ENCODE measurements at regions not wholly inside any gene's neighbourhood (a gene's known extent, or its start where the extent isn't known, plus 50 kb on each side); places are given as distances from the start of the nearest gene placed in this dataset.

DNA sequence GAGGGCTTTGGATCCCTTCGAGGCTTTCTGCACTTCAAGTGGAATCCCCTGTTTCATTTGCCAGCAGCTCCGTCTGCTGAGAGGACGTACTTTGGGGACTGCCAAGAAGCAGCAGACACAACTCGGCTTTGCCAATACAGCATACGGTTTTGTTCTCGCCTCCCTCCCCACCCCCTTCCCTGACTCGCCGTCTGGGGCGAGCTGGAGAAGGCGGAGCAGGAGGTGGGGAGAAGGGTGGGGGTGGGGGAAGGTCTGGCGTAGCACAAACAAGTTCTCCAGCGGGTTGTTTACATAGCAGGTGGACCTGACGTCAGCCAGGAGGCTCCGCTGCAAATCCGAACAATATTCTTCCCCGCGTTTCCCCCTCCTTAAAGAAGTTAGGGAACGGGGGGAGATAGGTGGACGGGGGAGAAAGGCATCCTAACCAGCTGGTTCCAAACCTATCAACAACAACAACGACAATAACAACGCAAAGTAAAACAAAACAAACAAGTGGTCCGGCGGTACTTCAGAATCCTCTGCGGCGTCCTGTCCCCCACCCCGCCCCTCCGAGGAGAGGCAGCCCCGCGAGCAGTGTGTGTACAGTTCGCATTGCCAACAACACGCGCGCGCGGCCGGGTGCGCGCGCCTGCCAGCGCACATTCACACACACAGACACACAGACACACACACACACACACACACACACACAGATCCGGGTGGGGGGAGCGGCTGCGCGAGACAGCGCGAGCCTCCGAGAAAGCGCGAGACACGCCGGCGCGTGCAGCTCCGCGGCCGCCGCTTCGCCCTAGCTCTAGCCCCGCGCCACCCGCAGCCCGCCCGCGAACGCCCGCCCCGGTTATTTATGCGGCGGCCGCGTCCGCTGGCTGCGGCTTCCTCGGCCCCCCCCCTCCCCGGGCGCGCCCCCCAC, 167.0 kb upstream of the PPP1R3A start:
- H2BK12ac ChIP-seq (ENCODE audit: insufficient read length, low read depth, low read length), result no peak overlapping the region
- H3K9ac ChIP-seq (ENCODE audit: extremely low read depth, insufficient read length, low read length), result peak overlapping the region; percentile 46
- no peaks in the 10 kb centered on the region for H3K79me2 ChIP-seq (ENCODE audit: insufficient read depth, low read length)
- H3K27me3 ChIP-seq (ENCODE audit: insufficient read depth, low read length), result peaks cover 44% of the 10 kb centered on the region
- no peak overlapping the region for H4K5ac ChIP-seq (ENCODE audit: insufficient read length, low read depth, low read length)
- TF ChIP-seq, protein P1, sequence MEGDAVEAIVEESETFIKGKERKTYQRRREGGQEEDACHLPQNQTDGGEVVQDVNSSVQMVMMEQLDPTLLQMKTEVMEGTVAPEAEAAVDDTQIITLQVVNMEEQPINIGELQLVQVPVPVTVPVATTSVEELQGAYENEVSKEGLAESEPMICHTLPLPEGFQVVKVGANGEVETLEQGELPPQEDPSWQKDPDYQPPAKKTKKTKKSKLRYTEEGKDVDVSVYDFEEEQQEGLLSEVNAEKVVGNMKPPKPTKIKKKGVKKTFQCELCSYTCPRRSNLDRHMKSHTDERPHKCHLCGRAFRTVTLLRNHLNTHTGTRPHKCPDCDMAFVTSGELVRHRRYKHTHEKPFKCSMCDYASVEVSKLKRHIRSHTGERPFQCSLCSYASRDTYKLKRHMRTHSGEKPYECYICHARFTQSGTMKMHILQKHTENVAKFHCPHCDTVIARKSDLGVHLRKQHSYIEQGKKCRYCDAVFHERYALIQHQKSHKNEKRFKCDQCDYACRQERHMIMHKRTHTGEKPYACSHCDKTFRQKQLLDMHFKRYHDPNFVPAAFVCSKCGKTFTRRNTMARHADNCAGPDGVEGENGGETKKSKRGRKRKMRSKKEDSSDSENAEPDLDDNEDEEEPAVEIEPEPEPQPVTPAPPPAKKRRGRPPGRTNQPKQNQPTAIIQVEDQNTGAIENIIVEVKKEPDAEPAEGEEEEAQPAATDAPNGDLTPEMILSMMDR (conservative IDR thresholded peaks at IDR 0.05), result no peak
- H3K56ac ChIP-seq (ENCODE audit: insufficient read length, low read depth, low read length), result no peak overlapping the region
- H3K23ac ChIP-seq (ENCODE audit: insufficient read length, low read depth, low read length), result no peak overlapping the region
- no peaks in the 10 kb centered on the region for H3K9me3 ChIP-seq (ENCODE audit: control insufficient read depth, low read depth, low read length)
- no peak overlapping the region for H2BK15ac ChIP-seq (ENCODE audit: low read depth, low read length)
- no peak overlapping the region for H3T11ph ChIP-seq (ENCODE audit: low read length)
- H3K4me3 Mint-ChIP-seq, result peak overlapping the region; percentile 79 to 95
- H4K20me1 ChIP-seq (ENCODE audit: control insufficient read depth, insufficient read depth, insufficient read length), result no peaks in the 10 kb centered on the region
- peaks cover 0 to 3% of the 10 kb centered on the region in 2 experiments; a peak in 2 of 5 replicates for H3K9me3 Mint-ChIP-seq
- peaks cover 3% of the 10 kb centered on the region; the same call in 1 of the 2 replicates for H3K4me1 ChIP-seq (ENCODE audit: insufficient read depth, low read length)
- H2BK120ac ChIP-seq (ENCODE audit: low read depth, low read length, poor library complexity, severe bottlenecking), result no peak overlapping the region
- peak overlapping the region in 1 of 3 experiments; percentile 98; a peak in 4 of 7 replicates for H3K27ac Mint-ChIP-seq
- H3K79me1 ChIP-seq (ENCODE audit: insufficient read depth, low read depth, low read length, poor library complexity, severe bottlenecking), result no peaks in the 10 kb centered on the region
- no peaks in the 10 kb centered on the region; a peak in 1 of 7 replicates for H3K36me3 Mint-ChIP-seq (ENCODE audit: insufficient read depth in 1 of 3, low read depth in 3 of 3)
- no peak overlapping the region; the same call in 1 of the 2 replicates for H3K14ac ChIP-seq (ENCODE audit: insufficient read depth, low read length)
- WGBS (ENCODE audit: extremely low coverage, insufficient read length, low lambda C conversion rate), result no CpG with 5 or more reads among the region's 77 CpGs
- peaks cover 95% of the 10 kb centered on the region for H3K27me3 Mint-ChIP-seq (ENCODE audit: low read depth)
- peak overlapping the region; percentile 82 for H3K4me2 ChIP-seq (ENCODE audit: insufficient read depth, insufficient read length, low read length)
- no peak overlapping the region for H4K91ac ChIP-seq (ENCODE audit: insufficient read length, low read depth, low read length)
- peak overlapping the region; percentile 3 for H3K18ac ChIP-seq (ENCODE audit: insufficient read length, low read depth, low read length)
- H3K27ac ChIP-seq (ENCODE audit: insufficient read length, low read depth, low read length), result no peak overlapping the region
- no peak overlapping the region for H2BK20ac ChIP-seq (ENCODE audit: low read depth, low read length, poor library complexity, severe bottlenecking)
- DNase-seq, result peak; percentile 90
- H2AK5ac ChIP-seq (ENCODE audit: insufficient read length, low read length), result no peak overlapping the region
- H3K23me2 ChIP-seq (ENCODE audit: insufficient read length, low read depth, low read length, poor library complexity, severe bottlenecking), result peaks cover 45% of the 10 kb centered on the region
- no peak overlapping the region for H4K8ac ChIP-seq (replicated peaks; ENCODE audit: insufficient read length, low read depth, low read length)
- no peak overlapping the region for H2BK5ac ChIP-seq (ENCODE audit: insufficient read length, low read length)
- peaks cover 39% of the 10 kb centered on the region in 2 experiments for H3K4me1 Mint-ChIP-seq
- no peak overlapping the region for H2AFZ ChIP-seq (ENCODE audit: low read length)
- no peak overlapping the region for H3K4ac ChIP-seq (ENCODE audit: low read depth, low read length)
